HG03175 (cell line): ENCODE measurements at regions not wholly inside any gene's neighbourhood (a gene's known extent, or its start where the extent isn't known, plus 50 kb on each side); places are given as distances from the start of the nearest gene placed in this dataset.

Experiments used
- ATAC-seq: cut with Tn5 transposase; IDR thresholded peaks from one replicate; pipeline ENCODE4 v1.9.1; 2021; ENCODE audit warnings: mild to moderate bottlenecking, moderate library complexity; ENCODE audit not compliant: unreplicated experiment

GRCh38 chr17:71914042-71914441, 206.8 kb upstream of the SOX9 start:
- ATAC-seq = no peak

- ATAC-seq = no peak
Measured at GRCh38 chr17:71914812-71915211, 206.0 kb upstream of the SOX9 start.

GRCh38 chr17:71917715-71918114, 203.1 kb upstream of the SOX9 start:
- ATAC-seq = no peak

GRCh38 chr17:71919186-71919585, 201.6 kb upstream of the SOX9 start:
- no peak for ATAC-seq

- ATAC-seq = no peak
Measured at GRCh38 chr17:71919896-71920295, 200.9 kb upstream of the SOX9 start.

GRCh38 chr17:71921796-71922195, 199.0 kb upstream of the SOX9 start:
- ATAC-seq = no peak

- ATAC-seq = no peak
Measured at GRCh38 chr17:71922439-71922838, 198.4 kb upstream of the SOX9 start.

GRCh38 chr17:71926746-71927398, 193.9 kb upstream of the SOX9 start:
- no peak for ATAC-seq

- ATAC-seq = no peak
Measured at GRCh38 chr17:71933306-71933705, 187.5 kb upstream of the SOX9 start.

- no peak for ATAC-seq
Measured at GRCh38 chr17:71934520-71934919, 186.3 kb upstream of the SOX9 start.

- ATAC-seq = no peak
Measured at GRCh38 chr17:71935341-71935740, 185.5 kb upstream of the SOX9 start.

GRCh38 chr17:71936977-71937376, 183.8 kb upstream of the SOX9 start:
- no peak for ATAC-seq

- ATAC-seq = no peak
Measured at GRCh38 chr17:71937914-71938313, 182.9 kb upstream of the SOX9 start.

- no peak for ATAC-seq
Measured at GRCh38 chr17:71938340-71939010, 182.3 kb upstream of the SOX9 start.

- no peak for ATAC-seq
Measured at GRCh38 chr17:71941920-71942319, 178.9 kb upstream of the SOX9 start.

- ATAC-seq = no peak
Measured at GRCh38 chr17:71942626-71943025, 178.2 kb upstream of the SOX9 start.

GRCh38 chr17:71948703-71949422, 172.0 kb upstream of the SOX9 start:
- no peak for ATAC-seq

GRCh38 chr17:71959154-71959553, 161.7 kb upstream of the SOX9 start:
- ATAC-seq = no peak

- ATAC-seq = no peak
Measured at GRCh38 chr17:71963351-71963750, 157.5 kb upstream of the SOX9 start.

- ATAC-seq = no peak
Measured at GRCh38 chr17:71963791-71964190, 157.0 kb upstream of the SOX9 start.

- no peak for ATAC-seq
Measured at GRCh38 chr17:71964559-71964958, 156.3 kb upstream of the SOX9 start.

- no peak for ATAC-seq
Measured at GRCh38 chr17:71966055-71966454, 154.8 kb upstream of the SOX9 start.
